BE2C (cell line): ENCODE measurements at regions not wholly inside any gene's neighbourhood (a gene's known extent, or its start where the extent isn't known, plus 50 kb on each side); places are given as distances from the start of the nearest gene placed in this dataset.

ENCODE experiments used
- DNase-seq: peaks from one replicate; pipeline ENCODE4 v3.0.0-alpha.2; 2020
- H3K27me3 ChIP-seq: fragments of 250-450 bp; sonication (Bioruptor Pico); 2 replicates; pipeline ENCODE4 v1.5.1; 2020; ENCODE audit warnings: mild to moderate bottlenecking
- H3K36me3 ChIP-seq: fragments of 250-450 bp; sonication (Bioruptor Pico); 2 replicates; pipeline ENCODE4 v1.5.1; 2020; ENCODE audit warnings: mild to moderate bottlenecking
- H3K4me1 ChIP-seq: fragments of 250-450 bp; sonication (Bioruptor Pico); 2 replicates; pipeline ENCODE4 v1.5.1; 2020
- H3K4me3 ChIP-seq: 2 replicates; pipeline ENCODE4 v1.5.1; 2011; ENCODE audit warnings: low read depth, low read length
- H3K9me3 ChIP-seq: fragments of 250-450 bp; sonication (Bioruptor Pico); 2 replicates; pipeline ENCODE4 v1.5.1; 2020
- TF ChIP-seq, protein P1 (sequence below): IDR thresholded peaks from 2 replicates; pipeline ENCODE4 v1.5.1; 2012; ENCODE audit warnings: mild to moderate bottlenecking, low read depth, low read length

DNA sequence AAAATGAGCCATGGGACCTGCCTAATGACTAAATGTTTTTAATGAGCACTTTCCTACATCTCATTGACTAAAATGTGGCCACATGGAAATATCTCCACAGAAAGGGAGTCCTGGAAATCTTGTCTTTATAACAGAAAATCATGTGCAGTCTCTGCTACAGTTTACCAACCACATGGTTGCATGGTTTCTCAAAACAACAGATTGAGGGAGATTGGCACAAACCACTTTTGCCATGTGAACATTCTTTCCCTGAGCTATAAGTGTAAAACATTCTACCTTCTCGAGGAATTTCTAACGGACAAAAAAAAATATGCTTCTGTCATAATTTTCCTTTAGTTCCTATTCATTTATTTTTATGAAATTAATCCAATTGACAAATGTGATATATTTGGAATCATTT is 218.9 kb upstream of the SLITRK5 start:
- no peak overlapping the region for H3K4me3 ChIP-seq
- TF ChIP-seq, protein P1, sequence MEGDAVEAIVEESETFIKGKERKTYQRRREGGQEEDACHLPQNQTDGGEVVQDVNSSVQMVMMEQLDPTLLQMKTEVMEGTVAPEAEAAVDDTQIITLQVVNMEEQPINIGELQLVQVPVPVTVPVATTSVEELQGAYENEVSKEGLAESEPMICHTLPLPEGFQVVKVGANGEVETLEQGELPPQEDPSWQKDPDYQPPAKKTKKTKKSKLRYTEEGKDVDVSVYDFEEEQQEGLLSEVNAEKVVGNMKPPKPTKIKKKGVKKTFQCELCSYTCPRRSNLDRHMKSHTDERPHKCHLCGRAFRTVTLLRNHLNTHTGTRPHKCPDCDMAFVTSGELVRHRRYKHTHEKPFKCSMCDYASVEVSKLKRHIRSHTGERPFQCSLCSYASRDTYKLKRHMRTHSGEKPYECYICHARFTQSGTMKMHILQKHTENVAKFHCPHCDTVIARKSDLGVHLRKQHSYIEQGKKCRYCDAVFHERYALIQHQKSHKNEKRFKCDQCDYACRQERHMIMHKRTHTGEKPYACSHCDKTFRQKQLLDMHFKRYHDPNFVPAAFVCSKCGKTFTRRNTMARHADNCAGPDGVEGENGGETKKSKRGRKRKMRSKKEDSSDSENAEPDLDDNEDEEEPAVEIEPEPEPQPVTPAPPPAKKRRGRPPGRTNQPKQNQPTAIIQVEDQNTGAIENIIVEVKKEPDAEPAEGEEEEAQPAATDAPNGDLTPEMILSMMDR: no peak
- no peaks in the 10 kb centered on the region for H3K4me1 ChIP-seq
- H3K27me3 ChIP-seq: no peaks in the 10 kb centered on the region
- no peaks in the 10 kb centered on the region for H3K36me3 ChIP-seq
- no peaks in the 10 kb centered on the region for H3K9me3 ChIP-seq
- no peak for DNase-seq

DNA sequence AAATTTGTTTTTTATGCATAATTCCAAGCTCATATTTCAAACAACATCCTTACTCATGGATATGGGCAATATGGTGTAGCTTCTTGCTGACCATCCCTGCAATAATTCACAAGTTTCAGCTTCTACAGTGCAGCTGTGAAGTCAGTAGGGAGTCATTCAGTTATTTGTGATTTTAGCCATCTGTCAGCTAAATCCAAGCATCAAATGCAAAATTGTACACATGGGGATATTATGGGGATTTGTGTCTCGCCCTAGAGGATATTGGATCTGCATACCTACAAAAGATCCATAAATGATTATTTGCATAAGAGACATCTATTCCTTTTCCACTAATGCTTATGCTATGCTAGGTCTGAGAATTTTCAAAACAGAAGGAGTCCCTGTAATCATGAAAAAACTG is 217.9 kb upstream of the SLITRK5 start:
- Histone ChIP-seq H3K4me1 (no peaks in the 10 kb centered on the region), H3K27me3 (no peaks in the 10 kb centered on the region), H3K4me3 (no peak overlapping the region), H3K9me3 (no peaks in the 10 kb centered on the region), H3K36me3 (no peaks in the 10 kb centered on the region)
- DNase-seq: no peak
- TF ChIP-seq, protein P1: no peak

DNA sequence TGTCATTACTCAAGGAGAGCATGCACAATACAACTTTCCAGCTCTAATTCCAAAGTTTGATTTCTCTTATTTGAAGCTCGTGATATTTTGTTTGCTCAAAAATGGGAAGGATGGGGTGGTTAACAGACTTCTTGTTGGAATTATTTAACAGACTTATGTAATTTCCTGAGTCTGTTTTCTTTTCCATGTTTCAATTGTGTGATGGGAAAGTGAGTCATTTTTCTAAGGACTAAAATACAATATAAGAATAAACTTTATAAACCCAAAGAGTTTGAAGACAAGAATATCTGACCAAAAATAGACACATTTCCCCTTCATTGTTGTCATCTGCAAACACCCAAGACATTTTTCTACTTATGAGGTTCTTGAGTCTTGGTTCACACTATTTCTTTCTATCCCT is 211.8 kb upstream of the SLITRK5 start:
- no peak for DNase-seq
- no peak overlapping the region for H3K4me3 ChIP-seq
- no peaks in the 10 kb centered on the region for H3K36me3 ChIP-seq
- TF ChIP-seq, protein P1: no peak
- no peaks in the 10 kb centered on the region for H3K27me3 ChIP-seq
- no peaks in the 10 kb centered on the region for H3K9me3 ChIP-seq
- H3K4me1 ChIP-seq: no peaks in the 10 kb centered on the region

DNA sequence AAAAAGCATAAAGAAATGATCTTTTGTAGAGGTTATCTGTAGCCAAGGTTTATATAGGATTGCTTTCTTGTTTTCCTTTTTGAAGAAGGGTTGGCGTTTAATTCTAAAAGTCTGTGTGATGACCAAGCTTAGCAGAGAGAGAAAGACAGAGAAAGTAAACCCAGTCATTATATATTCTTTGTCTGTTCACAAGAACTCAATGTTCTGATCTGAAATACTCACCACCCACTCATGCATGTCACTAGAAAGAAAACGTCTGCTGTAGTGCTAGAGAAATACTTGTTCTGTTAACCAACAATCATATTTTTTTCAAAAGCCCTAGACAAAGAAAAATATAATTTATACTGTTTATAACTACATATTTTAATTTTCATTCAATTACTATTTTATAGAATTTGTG is 173.7 kb upstream of the SLITRK5 start:
- no peaks in the 10 kb centered on the region; the same call in 1 of the 2 replicates for H3K27me3 ChIP-seq
- H3K9me3 ChIP-seq: no peaks in the 10 kb centered on the region
- H3K36me3 ChIP-seq: no peaks in the 10 kb centered on the region
- no peaks in the 10 kb centered on the region for H3K4me1 ChIP-seq
- no peak for DNase-seq
- TF ChIP-seq, protein P1: no peak
- no peak overlapping the region for H3K4me3 ChIP-seq

DNA sequence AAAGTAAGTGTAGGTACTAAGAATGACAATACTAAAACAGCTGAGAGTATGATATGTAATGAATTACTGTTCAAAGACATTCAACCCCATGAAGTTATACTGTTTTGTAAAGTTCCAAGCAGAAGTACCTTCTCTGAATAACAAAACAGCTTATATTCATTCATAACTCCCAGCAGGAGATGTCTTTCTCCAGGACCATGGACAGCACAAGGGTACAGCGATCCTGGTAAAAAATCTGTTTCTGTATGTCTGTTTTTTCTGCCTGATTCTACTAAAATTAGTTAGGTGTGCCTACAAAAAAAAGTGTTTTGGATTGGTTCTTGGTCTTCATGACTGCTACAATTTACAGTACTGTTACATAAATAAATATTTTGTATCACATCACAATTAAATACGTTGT is 172.5 kb upstream of the SLITRK5 start:
- DNase-seq: no peak
- Histone ChIP-seq H3K4me3 (no peak overlapping the region), H3K36me3 (no peaks in the 10 kb centered on the region), H3K4me1 (no peaks in the 10 kb centered on the region), H3K9me3 (no peaks in the 10 kb centered on the region), H3K27me3 (no peaks in the 10 kb centered on the region; the same call in 1 of the 2 replicates)
- TF ChIP-seq, protein P1: no peak

DNA sequence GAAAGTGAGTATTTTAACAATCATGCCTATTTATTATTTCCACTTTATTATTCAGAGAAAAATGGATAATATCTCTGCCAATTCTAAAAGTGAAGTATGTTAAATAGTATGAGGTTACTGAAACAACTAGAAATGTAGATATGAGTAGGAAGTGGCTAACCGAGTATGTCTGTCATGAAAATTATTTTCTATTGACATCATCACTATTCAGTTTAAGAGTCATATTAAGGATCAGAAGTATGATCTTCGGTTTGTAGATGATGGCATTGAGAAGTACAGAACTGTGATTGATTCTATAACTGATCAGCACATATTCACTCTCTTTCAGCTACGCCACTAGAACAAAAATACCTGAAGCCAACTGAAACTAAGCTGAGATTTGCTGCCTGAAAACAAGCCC is 146.4 kb upstream of the SLITRK5 start:
- no peaks in the 10 kb centered on the region for H3K36me3 ChIP-seq
- H3K4me1 ChIP-seq: no peaks in the 10 kb centered on the region
- H3K27me3 ChIP-seq: no peaks in the 10 kb centered on the region
- H3K9me3 ChIP-seq: no peaks in the 10 kb centered on the region
- TF ChIP-seq, protein P1: no peak
- no peak overlapping the region for H3K4me3 ChIP-seq
- no peak for DNase-seq
